Eye (tissue), 1 donor: ENCODE measurements at regions not wholly inside any gene's neighbourhood (a gene's known extent, or its start where the extent isn't known, plus 50 kb on each side); places are given as distances from the start of the nearest gene placed in this dataset.
"Not testable (repeated sequence)": the region's sequence is repeated elsewhere in the genome, so short reads cannot be mapped to it uniquely, and the experiment has no call there.

Experiments used
- DNase-seq: peaks from one replicate; pipeline ENCODE4 v3.0.0-alpha.2; 2015

DNA sequence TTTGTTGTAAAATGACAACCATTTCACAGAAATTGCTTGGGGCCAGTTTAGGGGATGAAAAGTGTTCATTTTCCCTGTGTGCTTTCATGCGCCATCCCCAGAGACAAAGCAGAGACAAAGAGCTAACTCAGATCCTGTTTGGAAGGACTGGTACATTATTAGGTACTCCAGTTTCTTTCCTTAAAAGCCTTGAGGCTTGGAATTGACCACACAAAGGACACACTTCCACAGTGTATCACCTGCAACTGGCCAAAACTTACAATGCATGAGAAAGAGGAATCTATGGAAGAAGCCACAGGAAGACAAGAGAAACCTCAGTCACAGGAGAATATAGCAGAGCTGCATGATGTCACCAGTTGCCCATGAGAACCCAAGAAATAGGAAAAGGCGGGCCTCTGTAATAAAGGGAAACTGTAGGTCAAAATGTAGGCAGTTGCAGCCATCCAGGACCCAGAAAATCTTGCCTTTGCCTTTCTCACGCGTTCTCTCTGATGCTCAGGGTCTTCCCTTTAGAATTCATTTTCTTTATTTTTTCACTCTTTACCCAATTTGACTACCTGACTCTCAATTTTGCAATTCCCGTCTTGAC lies 339.0 kb downstream of the RMST start:
- peak; percentile 65 for DNase-seq

DNA sequence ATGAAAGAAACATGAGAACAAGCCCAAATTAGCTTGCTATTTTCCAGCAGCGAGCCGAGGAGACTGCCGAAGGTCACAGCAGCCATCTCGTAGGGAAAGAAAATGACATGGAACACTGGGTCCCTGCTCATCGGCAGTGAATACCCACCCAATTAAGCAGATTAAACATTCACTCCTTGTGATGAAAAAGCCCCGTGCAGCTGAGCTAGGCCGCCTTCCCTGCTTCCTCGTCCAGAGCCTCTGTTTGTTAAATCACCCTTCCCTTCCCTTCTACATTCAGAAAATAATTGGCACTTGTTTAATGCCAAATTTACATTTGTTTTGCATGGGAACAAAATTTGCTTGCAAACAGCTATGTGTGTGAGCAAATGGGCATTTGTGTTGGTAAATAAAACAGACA lies 342.5 kb downstream of the RMST start:
- peak; percentile 74 for DNase-seq

DNA sequence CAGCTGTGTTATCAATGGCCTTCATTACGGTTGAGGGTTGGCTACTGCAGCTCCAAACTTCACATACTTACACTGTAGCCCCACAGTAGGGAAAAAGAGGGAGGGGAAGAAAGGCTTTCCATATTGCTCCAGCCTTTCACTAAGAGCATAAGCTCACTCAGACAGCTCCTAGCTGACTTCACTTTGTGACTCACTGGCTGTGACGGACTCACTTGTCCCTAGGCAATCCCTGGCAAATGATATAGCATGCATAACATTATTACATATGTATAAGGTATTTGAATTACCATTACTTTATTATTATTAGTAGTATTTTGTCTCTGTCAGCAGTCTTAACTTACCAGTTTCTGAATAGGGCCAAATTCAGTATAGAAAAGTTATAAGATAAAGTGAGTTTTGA lies 350.7 kb downstream of the RMST start:
- no peak for DNase-seq

DNA sequence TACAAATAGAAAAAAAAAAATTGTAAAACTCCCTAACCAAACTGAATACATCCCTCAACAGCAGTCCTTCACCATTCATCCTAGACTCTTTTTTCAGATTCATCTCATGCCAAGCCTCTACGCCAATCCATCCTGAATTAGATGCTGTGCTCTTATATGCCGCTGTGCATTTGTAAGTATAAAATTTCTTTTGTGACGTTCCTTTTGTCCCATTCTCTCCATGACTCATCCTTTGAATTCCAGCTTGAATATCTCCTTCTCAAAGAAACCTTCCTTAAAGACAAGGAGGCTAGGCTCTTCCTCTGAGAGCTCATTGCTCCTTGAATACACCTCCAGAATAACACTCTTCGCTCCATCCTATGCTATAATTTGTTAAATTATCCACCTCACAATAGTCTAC lies 359.2 kb downstream of the RMST start:
- DNase-seq, result no peak

DNA sequence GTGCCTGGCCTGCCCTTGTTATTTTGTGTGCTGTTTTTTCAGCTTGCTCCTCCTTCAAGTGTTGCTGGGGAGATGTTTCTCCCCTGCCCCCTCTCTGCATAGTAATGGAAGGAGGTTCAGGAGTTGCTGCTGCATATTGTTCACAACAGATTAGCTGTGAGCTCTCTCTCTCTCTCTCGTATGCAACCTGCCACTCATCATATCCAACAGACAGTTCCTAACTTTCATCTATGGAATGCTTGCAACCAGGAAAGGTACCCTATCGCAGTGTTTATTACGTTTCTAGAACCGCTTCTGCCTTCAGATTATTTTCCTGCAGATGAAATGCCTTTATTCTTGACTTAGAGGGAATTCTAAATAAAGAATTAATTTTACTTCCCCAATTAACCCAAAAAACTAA lies 372.9 kb downstream of the RMST start:
- DNase-seq, result no peak

DNA sequence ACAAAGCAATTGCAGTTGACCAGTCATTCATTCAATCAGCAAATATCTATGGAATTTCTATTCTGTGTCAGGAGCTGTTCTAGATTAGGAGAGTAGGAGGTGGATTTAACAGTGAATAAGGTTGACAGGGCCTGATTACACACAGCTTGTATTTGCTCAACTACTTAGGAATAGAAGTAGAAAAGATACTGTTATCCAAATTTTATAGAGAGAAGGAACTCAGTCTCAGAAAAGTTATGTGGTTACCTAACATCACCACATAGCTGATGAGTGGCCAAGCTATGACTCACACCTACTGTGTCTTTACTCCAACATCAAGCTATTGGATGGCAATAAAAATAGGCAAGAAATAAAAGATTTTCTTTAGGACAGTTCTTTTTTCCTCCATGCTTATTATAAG lies 374.8 kb downstream of the RMST start:
- no peak for DNase-seq

DNA sequence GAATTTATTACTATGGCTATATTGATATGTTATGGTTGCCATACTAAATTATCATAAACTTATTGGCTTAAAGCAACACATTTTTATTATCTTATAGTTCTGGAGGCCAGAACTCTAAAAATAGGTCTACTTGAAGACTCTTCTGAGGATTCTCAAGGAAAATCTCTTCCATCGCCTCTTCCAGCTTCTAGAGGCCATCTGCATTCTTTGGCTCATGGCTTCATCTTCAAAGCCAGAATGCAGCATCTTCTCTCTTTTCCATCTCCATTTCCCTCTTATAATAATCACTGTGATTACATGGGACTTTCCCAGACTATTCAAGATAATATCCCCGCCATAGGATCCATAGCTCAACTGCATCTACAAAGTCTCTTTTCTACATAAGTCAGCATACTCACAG lies 385.4 kb downstream of the RMST start:
- no peak for DNase-seq

DNA sequence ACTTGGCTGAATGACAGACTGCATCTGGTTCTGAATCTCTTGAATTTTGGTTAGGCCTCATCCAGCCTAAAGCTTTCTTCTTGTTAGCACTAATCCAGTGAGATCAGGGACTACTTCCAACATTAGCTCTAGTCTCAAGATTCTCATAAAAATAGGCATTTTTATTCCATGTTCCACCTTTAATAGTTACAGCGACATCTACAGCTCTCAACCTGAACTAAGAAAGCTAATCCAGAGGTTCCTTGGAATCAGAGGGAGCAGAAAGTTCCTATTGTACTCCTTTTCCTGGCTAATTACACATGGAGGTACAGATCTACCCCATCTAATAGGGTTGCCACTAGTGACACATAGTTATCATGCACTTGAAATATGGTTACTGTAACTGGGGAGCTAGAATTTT lies 391.9 kb downstream of the RMST start:
- no peak for DNase-seq

DNA sequence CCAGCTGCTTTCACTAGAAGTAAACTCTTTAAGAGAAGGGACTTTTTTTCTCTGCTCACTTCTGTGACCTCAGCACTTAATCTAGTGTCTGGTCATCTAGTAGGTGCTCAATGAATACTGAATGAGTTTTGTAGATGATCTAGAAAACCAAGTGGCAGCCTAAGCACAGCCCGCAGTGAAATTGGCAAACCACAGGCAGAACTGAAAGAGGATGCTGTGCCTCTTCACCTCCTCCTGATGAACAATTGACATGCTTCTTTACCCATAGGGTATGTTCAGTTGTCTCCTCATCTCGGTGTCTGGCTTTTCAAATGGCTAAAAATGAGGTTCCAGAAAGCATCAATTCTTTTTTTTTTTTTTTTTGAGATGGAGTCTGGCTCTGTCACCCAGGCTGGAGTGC lies 399.5 kb downstream of the RMST start:
- DNase-seq, result no peak

DNA sequence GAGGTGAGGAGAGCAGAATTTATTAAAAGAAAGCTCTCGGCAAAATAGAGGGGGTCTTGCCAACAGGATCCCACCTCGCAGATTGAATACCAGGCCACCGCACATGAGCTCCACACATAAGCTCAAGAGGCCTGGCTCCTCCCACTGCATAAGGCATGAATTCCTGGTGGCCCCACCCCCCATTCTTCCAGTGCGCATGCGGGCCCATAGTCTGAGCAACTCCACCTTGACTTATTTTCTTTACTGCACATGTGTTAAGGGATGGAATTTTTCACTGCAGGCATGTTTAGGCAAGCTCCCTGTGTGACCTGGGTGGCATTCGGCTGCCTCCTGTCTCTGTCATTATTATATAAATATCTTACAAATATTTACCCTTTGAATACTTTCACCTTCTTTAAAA lies 412.5 kb downstream of the RMST start:
- no peak for DNase-seq

DNA sequence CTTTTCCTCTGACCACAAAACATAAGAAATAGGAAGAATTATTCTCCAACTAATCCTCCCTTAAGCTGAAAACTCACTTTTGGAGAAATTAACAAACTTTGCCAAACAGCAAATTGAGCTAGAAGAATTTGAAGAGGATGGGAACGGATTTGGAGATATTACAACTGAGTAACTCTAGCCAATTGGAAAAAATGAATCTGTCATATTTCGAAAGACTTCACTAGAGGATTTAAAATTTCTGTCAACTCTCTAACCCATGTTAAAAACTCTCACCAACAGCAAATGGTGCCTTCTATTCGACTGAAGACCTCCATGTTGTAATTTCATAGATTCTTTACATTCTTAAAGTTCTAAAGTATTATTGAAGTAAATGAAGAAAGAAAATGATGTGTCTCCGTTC lies 414.2 kb downstream of the RMST start:
- DNase-seq, result no peak

DNA sequence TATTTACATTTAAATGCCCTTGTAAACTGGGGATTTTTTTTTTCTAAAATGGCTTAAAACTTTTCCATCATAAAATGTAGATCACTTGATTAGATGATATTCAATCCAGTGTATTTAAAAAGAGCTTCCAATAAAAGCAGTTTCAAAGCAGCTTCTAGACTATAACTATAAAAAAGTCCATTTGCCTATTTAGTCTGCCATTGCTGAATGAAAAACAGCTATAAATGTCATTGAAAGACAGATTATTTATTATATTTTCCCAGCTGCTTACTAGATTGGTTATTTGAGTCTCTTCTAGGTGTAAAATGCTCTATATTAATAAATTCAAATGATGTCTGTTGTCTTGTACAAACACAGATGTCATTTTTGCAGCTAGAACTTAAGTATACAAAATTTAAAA lies 414.8 kb downstream of the RMST start:
- no peak for DNase-seq

DNA sequence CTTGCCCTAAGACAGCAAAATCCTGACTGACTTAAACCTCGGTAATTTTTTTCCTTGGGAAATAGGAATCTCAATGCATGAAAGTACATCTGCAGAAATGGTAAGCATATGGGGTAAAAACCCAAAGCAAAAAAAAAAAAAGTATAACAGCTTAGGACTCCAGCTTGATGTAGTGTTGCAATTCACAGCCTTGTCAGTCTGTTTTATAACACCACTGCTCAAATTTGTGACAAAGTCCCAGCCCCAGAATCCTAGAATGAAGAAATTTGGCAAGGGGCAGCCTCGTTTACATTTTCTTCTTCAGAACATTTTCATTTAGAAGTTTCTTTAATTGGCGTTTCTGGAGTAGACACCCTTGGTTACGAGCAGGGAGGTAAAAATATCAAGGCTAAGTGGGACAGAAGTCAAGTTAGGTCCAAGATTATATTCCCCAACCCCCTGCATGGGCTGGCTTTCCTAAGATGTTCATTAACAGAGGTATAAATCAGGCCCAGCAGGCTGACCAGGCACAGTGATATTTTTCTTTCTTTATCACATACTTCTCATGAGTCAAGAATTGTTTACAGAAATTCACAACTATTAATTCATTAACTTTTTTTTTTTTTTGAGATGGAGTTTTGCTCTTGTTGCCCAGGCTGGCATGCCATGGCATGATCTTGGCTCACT lies 424.0 kb downstream of the RMST start:
- DNase-seq, result no peak

DNA sequence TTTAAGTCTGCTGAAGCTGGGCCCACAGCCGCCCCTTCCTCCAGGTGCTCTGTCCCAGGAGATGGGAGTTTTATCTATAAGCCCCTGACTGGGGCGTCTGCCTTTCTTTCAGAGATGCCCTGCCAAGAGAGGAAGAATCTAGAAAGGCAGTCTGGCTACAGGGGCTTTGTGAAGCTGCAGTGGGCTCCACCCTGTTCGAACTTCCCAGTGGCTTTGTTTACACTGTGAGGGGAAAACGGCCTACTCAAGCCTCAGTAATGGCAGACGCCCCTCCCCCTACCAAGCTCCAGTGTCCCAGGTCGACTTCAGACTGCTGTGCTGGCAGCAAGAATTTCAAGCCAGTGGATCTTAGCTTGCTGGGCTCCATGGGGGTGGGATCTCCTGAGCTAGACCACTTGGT lies 435.3 kb downstream of the RMST start:
- DNase-seq, result not testable (repeated sequence)

DNA sequence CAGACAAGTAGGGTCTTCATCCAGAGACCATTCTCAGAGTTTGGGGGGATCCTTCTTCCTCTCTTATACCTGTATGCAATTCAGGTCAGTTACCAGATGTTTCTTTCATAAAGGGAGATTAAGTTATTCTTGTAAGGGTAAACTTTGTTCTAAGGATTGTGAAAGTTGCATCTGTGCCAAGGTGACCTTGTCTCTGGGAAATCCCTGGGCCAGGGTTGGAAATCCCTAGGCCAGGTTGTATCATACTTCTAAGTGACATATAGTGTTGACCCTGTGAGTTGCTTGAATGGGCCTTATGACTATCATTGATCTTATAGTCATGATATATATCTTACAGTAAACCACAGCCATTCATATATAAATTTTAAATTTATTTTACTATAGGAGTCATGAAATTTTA lies 436.9 kb downstream of the RMST start:
- DNase-seq, result no peak

DNA sequence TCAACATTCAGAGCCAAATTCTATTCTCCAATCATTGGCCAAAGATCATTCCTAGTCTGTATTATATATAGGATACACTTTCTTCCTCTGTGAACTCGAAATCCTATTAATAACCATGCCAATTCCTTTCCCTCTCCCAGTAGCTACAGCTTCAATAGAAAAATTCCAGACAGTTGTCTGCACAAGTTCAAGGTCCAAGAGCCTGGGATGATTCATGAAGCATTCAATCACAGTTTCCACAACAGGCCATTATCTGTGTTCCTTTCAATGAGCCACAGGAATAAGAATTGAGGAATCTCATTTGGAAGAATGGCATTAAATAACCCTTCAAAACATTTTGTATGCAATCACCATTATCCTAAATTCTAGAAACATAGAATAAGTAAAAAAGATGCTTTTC lies 437.4 kb downstream of the RMST start:
- no peak for DNase-seq

DNA sequence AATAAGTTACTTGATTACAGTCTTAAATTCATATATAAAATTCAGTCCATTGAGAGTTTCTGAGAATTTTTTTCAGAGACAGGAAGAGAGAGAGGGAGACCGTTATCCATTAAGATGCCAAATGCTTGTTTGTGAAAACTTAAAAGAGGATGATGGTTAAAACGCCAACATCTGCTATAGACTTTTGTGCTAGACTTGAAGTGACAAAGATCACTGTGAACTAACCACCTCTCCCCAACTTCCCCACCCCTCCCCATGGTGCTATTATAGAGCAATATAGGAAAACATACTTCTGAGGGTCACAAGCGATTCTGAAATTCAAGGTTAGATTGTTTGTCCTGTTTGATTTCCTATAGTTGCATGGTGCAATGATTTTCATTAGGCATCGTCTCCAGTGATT lies 440.8 kb downstream of the RMST start:
- DNase-seq, result no peak

DNA sequence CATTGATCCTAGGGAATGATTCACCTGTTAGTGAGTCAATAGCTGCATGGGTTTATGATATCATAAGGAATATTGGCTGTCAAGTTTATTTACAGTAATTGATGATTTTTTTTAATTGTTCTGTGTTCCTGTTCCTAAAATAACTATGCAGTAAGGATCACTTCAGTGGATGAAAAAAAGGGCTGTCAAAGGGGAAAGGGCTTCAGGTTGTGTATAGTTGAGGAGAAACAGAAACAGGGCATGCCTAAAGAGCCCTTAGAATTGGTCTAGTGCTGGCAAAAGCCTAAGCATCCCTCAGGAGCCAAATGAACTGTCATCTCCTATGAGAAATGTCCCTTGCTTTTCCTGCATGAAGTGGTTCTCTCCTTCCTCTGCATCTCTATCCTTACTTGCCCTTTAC lies 444.9 kb downstream of the RMST start:
- DNase-seq, result no peak

DNA sequence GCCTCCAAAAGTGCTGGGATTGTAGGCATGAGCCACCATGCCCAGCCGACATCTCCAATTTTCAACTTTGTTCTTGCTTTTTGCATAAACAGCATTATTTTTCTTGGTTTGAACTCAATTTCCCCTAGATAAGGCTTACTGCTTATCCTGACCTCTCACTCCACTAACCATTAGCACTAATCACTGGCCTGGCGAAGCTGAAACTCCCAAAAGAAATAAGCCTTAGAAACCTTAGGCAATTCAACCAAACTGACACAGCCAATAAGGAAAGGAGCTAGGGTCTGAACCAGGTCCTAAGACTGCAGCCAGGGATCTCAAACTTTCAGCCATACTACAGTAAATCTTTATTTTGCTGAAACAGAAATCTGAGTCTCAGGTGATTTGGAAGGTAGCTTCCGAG lies 448.0 kb downstream of the RMST start:
- DNase-seq, result no peak

DNA sequence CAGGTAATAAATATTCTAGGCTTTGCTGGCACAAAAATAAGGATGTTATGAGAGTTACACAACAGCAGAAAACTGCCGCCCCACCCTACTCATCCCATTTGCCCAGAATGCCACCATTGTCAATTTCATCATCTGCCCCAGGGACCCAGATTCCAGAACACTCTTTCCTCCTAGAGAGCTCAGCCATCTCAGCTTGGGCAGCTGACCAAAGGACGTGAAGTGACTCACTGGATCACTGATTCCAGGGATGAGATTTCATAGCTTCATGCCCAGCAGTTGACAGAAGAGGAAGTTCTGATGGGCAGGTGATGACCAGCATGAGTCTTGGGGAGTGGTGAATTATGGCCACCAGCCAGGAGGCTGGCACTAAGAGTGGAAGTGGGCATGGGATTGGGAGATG lies 450.3 kb downstream of the RMST start:
- DNase-seq, result no peak

DNA sequence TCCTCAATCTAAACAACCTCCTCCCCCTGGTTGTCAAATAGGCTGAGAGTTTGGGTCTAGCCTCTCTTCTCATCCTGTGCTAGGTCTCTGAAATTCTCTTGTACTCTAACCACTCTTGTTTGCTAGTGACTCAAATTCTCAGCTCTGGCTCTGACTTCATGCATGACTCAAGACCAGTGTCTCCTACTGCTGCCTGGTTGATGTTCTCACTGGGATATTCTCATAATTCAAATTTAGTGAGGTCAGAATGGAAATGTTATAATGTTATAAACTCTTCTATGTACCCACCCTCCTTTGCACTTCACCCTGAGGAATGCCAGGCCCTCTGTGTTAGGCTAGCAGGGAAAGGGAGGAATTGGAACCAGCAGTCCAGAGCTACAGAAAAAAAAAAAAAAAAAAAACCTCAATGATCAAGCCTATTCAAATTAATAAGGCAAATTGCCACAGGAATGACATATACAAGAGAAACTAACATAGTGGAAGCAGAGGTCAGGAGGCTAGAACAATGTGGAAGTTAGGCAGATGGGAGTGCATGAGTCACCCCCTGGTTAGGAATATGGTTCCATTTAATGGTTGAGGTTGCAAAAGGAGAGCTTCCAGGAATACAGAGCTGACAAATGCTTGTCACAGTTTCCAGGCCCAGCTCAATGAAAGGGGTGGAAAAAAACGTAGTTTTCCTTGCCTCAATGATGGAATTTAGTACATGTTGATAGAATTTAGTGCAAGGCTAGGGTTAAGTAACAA lies 459.5 kb downstream of the RMST start:
- DNase-seq, result no peak

DNA sequence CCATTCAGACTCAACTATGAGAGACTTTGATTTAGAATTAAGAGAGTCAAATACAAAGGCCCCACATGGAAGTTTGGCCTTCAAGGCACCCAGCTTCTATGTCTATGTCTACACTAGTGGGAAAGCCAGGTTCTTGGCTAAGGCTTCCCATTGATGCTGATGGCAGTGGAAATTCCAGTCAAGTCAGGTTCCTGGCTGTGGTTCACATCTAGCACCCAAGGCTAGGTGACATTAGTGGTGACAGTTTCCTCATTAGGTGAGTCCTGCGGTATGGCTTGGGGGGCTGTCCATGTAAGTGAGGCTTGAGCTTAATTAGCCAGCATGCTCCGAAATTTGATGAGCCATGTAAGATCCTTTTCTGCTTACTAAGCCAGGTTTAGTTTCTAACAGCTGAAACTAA lies 460.9 kb downstream of the RMST start:
- DNase-seq, result no peak

DNA sequence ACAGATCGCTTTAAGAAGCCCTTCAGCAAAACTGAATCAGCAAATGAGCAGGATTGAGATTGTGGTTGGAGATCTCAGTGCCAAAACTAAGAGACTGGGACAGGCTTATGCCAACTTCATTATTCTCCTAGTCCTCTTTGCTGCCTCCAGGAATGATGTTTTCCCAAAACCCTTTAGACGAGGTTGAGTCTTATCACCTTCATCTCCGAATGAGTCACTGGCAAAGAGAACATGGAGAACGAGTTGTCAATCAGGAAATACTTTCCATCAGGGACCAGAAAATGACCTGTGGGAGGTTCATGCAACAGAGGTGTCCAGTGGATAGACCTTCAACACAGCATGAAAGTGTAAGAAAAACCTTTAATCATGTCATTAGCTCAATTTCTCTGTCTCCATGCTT lies 461.5 kb downstream of the RMST start:
- no peak for DNase-seq

DNA sequence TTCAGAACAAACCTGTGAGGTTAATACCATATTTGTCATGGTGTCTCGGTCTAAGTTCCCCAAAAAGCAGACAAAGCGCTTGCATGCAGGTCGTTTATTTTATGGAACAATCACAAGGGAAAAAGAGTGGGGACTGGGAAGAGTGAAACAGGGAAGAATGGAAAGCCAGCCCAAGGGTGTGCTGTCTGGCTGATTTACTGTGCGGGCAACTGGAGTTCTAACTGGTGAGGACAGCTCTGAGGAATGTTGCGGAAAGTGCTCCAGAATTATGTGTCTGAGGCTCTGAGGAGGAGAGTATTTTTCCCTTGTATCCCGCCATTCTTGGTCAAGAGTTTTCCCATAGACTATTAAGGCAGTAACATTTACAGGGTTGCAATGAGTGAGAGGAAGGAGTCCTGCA lies 465.4 kb downstream of the RMST start:
- no peak for DNase-seq

DNA sequence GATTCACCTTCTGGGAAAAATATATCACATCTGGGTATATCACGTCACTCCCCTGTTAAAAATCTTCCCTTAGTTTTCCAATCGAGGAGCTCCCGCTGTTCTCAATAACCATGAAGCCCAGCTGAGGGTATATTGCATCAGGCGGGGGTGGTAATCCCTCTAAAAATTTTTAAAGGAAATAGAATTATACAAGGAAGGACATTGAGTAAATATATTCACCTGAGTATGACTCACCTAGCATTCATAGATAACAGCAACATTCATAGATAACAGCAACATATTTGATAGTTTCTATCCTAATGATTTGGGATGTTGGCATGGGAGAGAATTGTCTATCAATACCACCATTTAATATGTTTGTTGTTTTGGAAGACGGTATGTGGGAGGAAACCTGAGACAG lies 473.6 kb downstream of the RMST start:
- no peak for DNase-seq
